ENCODE measurements at regions not wholly inside any gene's neighbourhood (a gene's known extent, or its start where the extent isn't known, plus 50 kb on each side); places are given as distances from the start of the nearest gene placed in this dataset.

GRCh38 chr3:30401971-30402370 lies 204.4 kb upstream of the TGFBR2 start:
- Mint-ChIP-seq H3K4me3 (no peak overlapping the region), H3K4me1 (peaks cover 17% of the 10 kb centered on the region), H3K27ac (no peak overlapping the region), H3K27me3 (ENCODE audit: low read depth) (no peaks in the 10 kb centered on the region), H3K36me3 (no peaks in the 10 kb centered on the region), H3K9me3 (peaks cover under 1% of the 10 kb centered on the region; the same call in 1 of the 2 replicates)
- DNase-seq (ENCODE audit: low spot score), result no peak
- ChIA-PET CTCF (no interaction called here), POLR2A (no interaction called here)
- ATAC-seq, result no peak
- TF ChIP-seq SOX15 (CRISPR knock-in tag; IDR thresholded peaks at IDR 0.05), result no peak
- no peak for TF ChIP-seq KAT7 (CRISPR knock-in tag; IDR thresholded peaks at IDR 0.05; ENCODE audit: borderline replicate concordance)
- no peak for TF ChIP-seq GABPB1 (CRISPR knock-in tag; IDR thresholded peaks at IDR 0.05)
- TF ChIP-seq ZSCAN18 (CRISPR knock-in tag; IDR thresholded peaks at IDR 0.05), result no peak
- no peak for TF ChIP-seq MXD4 (CRISPR knock-in tag; IDR thresholded peaks at IDR 0.05; ENCODE audit: borderline replicate concordance)
- no peak for TF ChIP-seq ZBTB21 (CRISPR knock-in tag; IDR thresholded peaks at IDR 0.05; ENCODE audit: borderline replicate concordance)
- TF ChIP-seq MYBL2 (CRISPR knock-in tag; IDR thresholded peaks at IDR 0.05), result no peak
- TF ChIP-seq FOXJ3 (CRISPR knock-in tag; IDR thresholded peaks at IDR 0.05; ENCODE audit: borderline replicate concordance), result no peak
- no peak for TF ChIP-seq ATF2 (CRISPR knock-in tag; IDR thresholded peaks at IDR 0.05; ENCODE audit: borderline replicate concordance, low read depth)
- no peak for TF ChIP-seq MAX (CRISPR knock-in tag; IDR thresholded peaks at IDR 0.05)
- no peak for TF ChIP-seq GTF2I (CRISPR knock-in tag; conservative IDR thresholded peaks at IDR 0.05)
- TF ChIP-seq OVOL2 (CRISPR knock-in tag; IDR thresholded peaks at IDR 0.05; ENCODE audit: borderline replicate concordance), result no peak
- TF ChIP-seq ZBTB43 (CRISPR knock-in tag; IDR thresholded peaks at IDR 0.05), result no peak
- TF ChIP-seq ATF6 (CRISPR knock-in tag; IDR thresholded peaks at IDR 0.05), result no peak
- no peak for TF ChIP-seq ZNF396 (CRISPR knock-in tag; IDR thresholded peaks at IDR 0.05; ENCODE audit: borderline replicate concordance)

- H3K4me3 Mint-ChIP-seq, result no peak overlapping the region
- peaks cover 5% of the 10 kb centered on the region for H3K4me1 Mint-ChIP-seq
- ChIA-PET POLR2A (no interaction called here), CTCF (no interaction called here)
- no peaks in the 10 kb centered on the region for H3K27me3 Mint-ChIP-seq (ENCODE audit: low read depth)
- no peak for DNase-seq (ENCODE audit: low spot score)
- H3K27ac Mint-ChIP-seq, result no peak overlapping the region
- H3K36me3 Mint-ChIP-seq, result peaks cover 15% of the 10 kb centered on the region
- ATAC-seq, result no peak
- peaks cover 16% of the 10 kb centered on the region for H3K9me3 Mint-ChIP-seq
- TF ChIP-seq TCF7 (CRISPR knock-in tag; IDR thresholded peaks at IDR 0.05; ENCODE audit: low read depth) (no peak), ATF6 (CRISPR knock-in tag; IDR thresholded peaks at IDR 0.05) (no peak), ZNF396 (CRISPR knock-in tag; IDR thresholded peaks at IDR 0.05; ENCODE audit: borderline replicate concordance) (no peak), ELF4 (CRISPR knock-in tag; IDR thresholded peaks at IDR 0.05; ENCODE audit: low read depth) (no peak), KAT7 (CRISPR knock-in tag; IDR thresholded peaks at IDR 0.05; ENCODE audit: borderline replicate concordance) (no peak), PREB (CRISPR knock-in tag; IDR thresholded peaks at IDR 0.05; ENCODE audit: borderline replicate concordance) (no peak), AR (CRISPR knock-in tag; IDR thresholded peaks at IDR 0.05) (no peak)
Measured at GRCh38 chr3:30407651-30408050, 198.8 kb upstream of the TGFBR2 start.
